Right lung (tissue), 2 donors: ENCODE measurements at regions not wholly inside any gene's neighbourhood (a gene's known extent, or its start where the extent isn't known, plus 50 kb on each side); places are given as distances from the start of the nearest gene placed in this dataset.
"Not testable (repeated sequence)": the region's sequence is repeated elsewhere in the genome, so short reads cannot be mapped to it uniquely, and the experiment has no call there.

Experiments
- DNase-seq, 2 donors: peaks; one replicate each; pipeline ENCODE4 v3.0.0-alpha.2; 2013

DNA sequence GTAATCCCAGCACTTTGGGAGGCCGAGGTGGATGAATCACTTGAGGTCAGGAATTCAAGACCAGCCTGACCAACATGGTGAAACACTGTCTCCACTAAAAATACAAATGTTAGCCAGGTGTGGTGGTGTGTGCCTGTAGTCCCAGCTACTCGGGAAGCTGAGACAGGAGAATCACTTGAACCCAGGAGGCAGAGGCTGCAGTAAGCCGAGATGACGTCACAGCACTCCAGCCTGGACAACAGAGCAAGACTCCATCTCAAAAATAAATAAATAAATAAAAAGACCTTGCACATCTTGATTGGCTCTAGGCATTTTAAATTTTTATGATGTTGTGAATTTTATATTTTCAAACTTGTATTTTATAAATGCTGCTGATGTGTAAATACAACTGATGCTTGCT, 141.7 kb downstream of the ARRDC3 start:
- not testable (repeated sequence) for DNase-seq

DNA sequence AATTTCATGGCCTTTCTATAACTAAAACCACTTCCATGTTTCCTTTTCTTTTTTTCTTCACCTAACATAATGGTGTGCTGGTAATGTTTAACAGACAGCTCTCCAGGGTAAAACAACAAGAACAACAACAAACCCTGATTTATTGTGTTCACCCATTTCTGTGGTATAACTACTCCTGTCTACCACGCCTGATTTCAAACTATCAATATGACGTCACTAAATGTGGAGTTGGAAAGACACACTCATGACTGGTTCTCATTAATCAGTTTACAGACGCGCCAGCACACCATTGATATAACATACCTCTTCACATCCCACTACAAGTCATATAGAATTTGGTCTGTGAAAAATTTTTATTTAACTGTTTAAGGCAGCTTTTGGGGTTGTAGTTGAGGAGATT, 142.9 kb downstream of the ARRDC3 start:
- no peak for DNase-seq

DNA sequence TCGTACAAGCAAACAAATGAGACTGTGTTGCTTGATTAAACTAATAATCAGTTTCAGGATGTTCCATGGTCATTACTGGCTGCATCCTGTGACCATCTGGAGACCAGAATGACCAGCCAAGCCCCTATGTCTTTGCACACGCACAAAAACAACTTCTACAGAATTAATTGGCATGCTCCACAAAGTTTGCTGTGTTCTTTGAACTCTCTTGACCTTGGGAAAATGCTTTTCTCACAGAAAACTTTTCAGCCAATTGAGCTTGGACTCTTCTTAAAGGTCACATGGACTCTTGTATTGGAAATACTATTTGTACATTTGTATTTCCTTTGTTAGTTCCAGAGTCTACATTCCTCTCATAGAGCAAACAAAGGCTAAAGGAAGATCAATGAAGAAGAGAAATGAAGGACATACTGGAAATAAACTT, 147.8 kb downstream of the ARRDC3 start:
- DNase-seq: no peak

DNA sequence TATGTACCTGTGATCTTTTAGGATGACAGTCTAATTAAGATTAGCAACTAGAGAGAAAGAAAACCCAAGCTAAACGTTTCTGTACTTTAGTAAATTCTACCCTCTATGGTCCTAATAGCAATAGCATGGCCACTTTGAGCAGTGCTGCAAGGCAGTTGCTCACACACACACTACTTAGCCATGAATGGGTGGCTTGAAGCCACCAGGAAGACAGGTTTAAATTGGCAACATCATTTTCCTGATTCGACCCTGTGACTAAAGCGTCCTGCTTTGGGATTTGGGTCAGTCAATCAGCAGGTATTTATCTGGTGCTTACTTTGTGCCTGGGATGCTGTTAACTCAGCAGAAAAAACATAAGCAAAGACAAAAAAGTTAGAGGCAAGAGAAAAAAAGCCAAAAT, 150.6 kb downstream of the ARRDC3 start:
- DNase-seq: no peak

DNA sequence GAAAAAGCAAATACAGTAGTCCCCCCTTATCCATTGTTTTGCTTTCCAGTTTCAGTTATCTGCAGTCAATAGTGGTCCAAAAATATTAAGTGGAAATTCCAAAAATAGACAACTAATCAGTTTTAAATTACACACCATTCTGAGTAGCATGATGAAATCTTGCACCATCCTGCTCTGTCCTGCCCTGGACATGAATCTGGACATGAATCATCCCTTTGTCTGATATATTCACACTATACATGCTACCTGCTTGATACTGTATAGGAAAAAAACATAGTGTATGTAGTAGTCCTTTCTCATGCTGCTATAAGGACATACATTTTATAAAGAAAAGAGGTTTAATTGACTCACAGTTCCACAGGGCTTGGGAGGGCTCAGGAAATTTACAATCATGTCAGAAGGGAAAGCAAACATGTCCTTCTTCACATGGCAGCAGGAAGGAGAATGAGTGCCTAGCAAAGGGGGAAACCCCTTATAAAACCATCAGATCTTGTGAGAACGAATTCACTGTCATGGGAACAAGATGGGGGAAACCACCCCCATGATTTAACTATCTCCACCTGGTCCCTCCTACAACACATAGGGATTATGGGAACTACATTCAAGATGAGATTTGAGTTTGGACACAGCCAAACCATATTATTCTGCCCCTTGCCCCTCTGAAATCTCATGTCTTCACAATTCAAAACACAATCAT, 153.9 kb downstream of the ARRDC3 start:
- no peak for DNase-seq

DNA sequence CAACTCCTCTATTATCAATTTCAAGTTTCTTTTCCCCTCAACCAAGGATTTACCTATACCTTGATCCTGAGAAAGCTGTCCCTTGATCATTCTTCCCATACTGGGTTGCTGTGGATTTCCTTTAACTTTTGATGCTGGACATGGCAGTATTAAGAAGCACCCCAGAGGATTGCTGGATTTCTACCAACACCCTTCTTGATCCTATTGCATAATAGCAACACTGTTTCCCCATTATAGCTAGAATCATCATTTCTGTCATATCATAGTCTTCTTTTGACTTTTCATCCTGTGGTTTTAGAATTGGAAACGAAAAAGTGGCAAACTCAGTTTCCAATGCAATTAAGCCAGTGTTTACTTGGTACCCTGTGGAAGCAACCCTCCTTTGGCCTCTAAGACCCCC, 154.9 kb downstream of the ARRDC3 start:
- DNase-seq: no peak

DNA sequence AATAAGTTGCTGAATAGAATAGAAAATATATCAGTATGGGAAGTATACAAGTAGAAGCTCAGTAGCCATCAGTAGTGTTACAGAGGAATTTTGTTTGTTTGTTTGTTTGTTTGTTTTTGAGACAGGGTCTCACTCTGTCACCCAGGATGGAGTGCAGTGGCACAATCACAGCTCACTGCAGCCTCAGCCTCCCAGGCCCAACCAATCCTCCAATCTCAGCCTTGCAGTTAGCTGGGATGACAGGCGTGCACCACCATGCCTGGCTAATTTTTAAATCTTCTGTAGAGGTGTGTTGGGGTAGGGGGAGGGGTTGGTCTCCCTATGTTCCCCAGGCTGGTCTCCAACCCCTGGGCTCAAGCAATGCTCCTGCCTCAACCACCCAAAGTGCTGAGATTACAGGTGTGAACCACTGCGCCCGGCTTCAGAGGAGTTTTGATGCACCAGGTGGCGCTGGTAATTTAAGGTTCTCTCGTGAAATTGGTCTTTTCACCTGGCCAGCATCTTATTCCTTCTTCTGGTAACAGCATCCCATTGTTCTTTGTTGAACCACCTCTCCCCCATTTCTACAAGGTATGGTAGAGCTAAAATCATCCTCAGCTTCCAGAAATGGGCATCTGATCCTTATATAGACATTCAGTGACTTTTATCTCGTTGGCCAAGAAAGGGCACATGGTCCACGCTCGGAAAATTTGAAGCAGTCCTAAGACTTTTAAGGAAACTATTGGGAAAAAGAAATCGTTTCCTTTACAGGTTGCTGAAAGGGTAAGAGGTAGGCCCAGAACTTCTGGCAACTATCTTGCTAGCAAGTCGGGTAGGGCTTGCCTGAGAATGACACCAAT, 157.1 kb downstream of the ARRDC3 start:
- no peak for DNase-seq

DNA sequence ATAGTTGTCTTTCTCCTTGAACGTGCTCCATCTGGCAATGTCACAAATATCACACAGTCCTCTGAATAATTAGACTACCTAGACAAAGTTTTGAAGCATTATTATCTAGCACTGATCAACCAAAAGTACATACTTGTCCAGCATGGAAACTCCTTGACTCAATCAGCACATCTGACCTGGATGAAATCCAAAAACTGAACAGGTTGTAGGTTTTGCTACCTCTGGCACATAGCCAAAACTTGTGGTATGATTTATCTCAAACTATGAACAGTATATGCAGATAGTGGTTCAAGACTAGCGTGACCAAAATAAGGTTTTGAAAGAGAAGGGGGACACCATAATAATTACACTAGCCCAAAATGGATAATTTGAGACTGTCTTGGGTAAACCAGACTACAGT, 158.1 kb downstream of the ARRDC3 start:
- no peak for DNase-seq

DNA sequence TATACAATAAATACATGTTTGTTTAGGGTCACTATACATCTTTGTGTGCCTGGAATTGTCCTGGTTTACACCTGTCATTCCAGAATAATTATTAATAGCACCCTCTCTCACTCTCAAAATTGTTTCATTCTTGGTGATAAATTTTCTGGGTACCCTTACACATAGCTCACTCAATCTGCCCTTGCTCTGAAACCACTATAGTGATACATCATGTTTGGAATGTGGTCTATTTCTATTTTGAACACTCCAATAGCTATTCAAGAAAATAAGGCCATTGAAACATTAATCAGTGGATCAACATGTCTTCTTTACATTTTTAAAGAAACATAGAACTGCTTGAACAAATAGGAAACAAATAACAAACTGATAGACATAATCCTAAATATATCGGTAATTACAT, 158.7 kb downstream of the ARRDC3 start:
- no peak for DNase-seq

DNA sequence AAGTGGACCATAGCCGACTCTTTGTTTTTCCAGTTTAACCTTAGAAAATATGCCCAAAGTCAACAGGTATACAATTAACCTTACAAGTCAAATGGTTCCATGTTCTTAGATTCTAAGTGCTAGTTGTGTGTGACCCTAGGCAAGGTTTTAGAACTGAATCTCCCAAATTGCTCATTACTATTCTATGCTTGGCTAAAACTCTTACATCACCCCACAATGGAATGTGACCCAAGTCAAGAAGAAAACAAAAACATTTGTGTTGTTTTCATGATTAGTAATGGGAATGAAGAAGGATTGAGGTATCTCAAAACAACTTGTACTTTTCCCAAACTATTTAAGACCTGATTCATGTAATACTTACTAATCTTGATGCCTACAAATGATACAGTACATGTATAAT, 159.2 kb downstream of the ARRDC3 start:
- DNase-seq: no peak

DNA sequence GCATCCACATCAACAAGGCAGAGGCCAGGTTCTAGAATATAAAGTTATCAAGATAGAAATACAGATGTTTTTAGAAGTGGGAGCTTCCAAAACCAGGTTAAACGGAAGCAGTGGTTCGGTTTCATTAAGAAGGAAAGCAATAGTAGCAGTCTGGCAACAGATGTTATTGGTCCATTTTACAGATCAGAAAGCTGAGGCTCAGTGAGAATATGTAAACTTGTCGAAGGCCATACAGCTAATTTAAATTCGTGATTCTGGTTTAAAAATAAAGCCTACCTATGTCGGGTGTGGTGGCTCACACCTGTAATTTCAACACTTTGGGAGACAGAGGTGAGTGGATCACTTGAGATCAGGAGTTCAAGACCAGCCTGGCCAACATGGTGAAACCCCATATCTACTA, 160.6 kb downstream of the ARRDC3 start:
- no peak for DNase-seq

DNA sequence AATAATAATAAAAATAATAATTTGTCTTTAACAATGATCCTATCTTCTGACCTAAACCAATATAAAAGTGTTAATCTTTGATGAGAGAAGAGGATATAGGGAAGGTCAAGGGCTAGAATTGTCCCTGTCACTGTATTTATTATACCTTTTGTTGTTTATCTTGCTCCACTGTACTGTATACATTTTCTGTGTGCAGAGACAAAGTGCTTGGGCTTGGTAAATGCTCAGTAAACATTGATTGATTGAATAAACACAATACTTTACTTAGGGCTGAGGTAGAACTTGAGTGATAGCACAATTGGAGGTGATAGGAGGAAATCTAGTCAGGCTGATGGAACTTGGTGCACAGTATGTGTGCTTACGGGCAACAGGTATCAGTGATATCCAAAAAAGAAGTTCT, 161.2 kb downstream of the ARRDC3 start:
- DNase-seq: no peak

DNA sequence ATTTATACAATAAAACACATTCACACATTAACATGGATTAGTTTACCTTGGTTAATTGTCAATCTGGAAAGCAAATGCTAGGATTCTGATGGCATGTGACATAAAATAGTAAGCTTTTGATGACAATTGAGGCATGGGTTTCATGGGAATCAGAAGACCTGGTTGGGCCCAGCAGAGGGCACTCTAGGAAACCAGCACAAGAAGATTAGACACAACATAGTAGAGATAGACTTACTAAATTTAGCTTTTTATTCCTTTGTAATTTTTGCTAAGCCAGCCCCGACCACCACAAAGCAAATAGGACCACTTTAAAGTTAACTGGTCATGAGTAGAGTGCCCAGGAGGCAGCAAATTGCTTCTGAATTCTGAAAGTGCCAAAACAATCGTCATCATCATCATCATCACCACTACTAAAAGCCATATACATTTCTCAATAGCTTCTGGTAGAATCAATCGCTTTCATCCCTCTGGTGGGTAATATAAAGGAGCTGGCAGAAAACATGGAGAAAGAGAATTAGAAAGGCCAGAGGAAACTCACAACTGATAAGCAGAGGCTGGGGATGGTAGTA, 163.2 kb downstream of the ARRDC3 start:
- no peak for DNase-seq

DNA sequence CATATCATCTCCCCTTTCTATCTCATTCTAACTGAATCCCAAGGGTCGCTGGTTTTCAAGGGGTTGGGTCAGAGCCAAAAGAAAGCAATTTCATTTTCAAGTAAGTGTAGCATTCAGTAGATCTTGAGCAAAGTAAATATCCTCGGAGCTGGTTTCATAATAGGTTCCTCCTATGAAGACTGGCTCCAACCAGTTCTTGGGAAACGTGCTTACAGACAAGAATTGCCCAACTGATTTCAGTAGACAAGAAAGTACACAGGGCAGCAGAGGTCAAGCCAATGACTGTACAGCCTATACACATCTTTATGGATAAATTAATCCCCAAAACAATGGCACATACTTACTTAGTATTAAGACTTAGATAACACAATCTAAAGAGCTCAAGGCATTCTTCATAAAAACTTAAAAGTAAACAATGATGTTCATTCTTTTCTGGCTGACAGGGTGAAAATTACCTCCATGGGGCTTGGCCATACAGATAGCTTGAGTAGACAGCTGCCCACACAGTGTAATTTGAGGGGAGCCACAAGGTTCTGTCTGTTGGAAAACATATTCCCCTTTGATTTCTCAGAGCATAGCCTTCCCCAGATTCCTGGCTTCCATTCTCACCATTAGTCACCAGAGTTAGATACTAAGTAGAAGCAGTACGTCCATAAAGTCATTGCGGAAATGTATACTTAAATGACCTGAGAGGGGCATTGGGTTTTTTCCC, 163.9 kb downstream of the ARRDC3 start:
- peak; percentile 60 to 62 for DNase-seq

DNA sequence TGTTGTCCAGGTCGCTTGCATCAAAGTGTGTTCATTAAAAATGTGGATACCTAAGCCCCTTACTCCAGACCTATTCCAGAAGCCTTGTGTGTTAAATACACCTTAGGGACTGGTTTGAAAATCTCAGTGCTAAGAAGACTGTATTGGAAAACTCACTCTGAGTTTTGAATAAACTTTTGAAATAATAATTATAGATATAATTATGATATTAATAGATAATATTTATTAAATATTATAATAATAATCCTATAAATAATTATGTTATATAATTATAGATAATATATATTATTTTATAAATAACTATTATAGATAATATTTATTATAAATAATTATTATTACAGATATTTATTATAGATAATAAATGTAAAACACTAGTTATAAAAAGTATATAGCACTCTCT, 165.3 kb downstream of the ARRDC3 start:
- no peak for DNase-seq

DNA sequence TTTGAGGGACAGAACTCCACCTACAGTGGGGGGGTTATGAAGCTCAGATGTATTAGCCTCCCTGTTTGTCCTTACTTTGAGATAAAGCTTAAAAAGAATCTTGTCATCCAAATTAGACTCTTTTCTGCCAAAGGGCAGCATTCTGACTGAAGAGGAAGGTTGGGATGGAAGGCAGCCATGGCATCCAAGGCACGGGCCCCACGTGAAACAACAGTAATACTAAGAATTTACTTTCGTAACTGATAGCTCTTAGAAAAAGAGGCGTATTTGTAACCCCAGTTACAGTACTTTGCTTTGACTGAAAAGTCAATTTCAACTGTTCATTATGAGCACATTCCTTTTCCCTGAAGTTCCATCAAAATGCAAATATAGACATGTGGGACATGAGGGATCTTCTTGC, 168.5 kb downstream of the ARRDC3 start:
- DNase-seq: no peak
